Tibial artery (tissue), 4 donors: ENCODE measurements at regions not wholly inside any gene's neighbourhood (a gene's known extent, or its start where the extent isn't known, plus 50 kb on each side); places are given as distances from the start of the nearest gene placed in this dataset.

ENCODE experiments used
- DNase-seq, 2 donors: peaks; one replicate each; pipeline ENCODE4 v3.0.0-alpha.2; 2019
- H3K27ac ChIP-seq, 2 donors: fragments of 200-600 bp; sonication (generic) in 1 of 2; 1 replicate in 1 of 2; 2 replicates in 1 of 2; pipeline ENCODE4 v1.5.1; 2018 to 2019; ENCODE audit warnings: mild to moderate bottlenecking in 1 of 2
- H3K27me3 ChIP-seq, 2 donors: fragments of 200-600 bp; sonication (generic) in 1 of 2; one replicate each; pipeline versions ENCODE4 v1.5.1 to v1.6.0; 2016 to 2019
- H3K36me3 ChIP-seq, 3 donors: fragments of 200-600 bp; sonication (generic) in 2 of 3; one replicate each; pipeline ENCODE4 v1.5.1; 2016 to 2019; ENCODE audit warnings: mild to moderate bottlenecking in 2 of 3
- H3K4me1 ChIP-seq, 4 donors: fragments of 200-600 bp; sonication (generic) in 2 of 4; 1 replicate in 3 of 4; 2 replicates in 1 of 4; pipeline ENCODE4 v1.5.1; 2016 to 2019
- H3K4me3 ChIP-seq, 2 donors: fragments of 200-600 bp; sonication (generic) in 1 of 2; 1 replicate in 1 of 2; 2 replicates in 1 of 2; pipeline ENCODE4 v1.5.1; 2018 to 2019; ENCODE audit warnings: mild to moderate bottlenecking in 2 of 2
- H3K9me3 ChIP-seq, 3 donors: fragments of 200-600 bp; sonication (generic) in 1 of 3; one replicate each; pipeline ENCODE4 v1.5.1; 2016 to 2019
- CTCF ChIP-seq, 2 experiments: fragments of 200-600 bp in 1 of 2; fragments of 450-650 bp in 1 of 2; IDR thresholded peaks; one replicate each; pipeline ENCODE4 v1.5.1; 2017 to 2019; ENCODE audit warnings: antibody characterized with exemption in 2 of 2, mild to moderate bottlenecking in 1 of 2, moderate library complexity in 1 of 2
- intact Hi-C: fragments of 100-400 bp; cut with DNase I; formaldehyde crosslinking; loops from one replicate; pipeline ENCODE4 v1.15.0; 2023; ENCODE audit warnings: low total_unique reads

GRCh38 chr14:83744224-83744623 lies 1785.7 kb upstream of the FLRT2 start:
- no peak overlapping the region for H3K27ac ChIP-seq
- H3K4me3 ChIP-seq, result no peak overlapping the region
- no peaks in the 10 kb centered on the region for H3K36me3 ChIP-seq
- intact Hi-C loops, result no loop called here
- no peaks in the 10 kb centered on the region for H3K27me3 ChIP-seq
- H3K4me1 ChIP-seq, result no peaks in the 10 kb centered on the region
- no peaks in the 10 kb centered on the region for H3K9me3 ChIP-seq
- no peak for DNase-seq
- TF ChIP-seq CTCF (IDR thresholded peaks at IDR 0.05), result no peak

DNA sequence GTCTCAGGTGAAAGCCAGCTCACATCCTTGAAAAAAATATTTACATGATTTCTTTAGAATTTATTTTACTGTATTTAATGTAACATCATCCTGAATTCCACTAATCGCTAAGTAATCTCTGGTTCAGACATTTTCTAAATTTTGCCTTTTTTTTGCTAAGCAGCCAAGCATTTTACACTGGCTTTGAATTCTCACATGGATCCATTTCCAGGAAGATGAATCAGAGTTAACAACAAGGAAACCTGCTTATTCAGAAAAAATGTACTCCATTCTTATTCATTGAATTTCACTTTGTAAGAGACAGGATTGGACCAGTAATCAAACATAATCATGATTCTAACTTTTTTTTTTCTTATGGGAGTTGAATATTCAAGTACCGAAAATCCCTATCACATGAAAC lies 1785.1 kb upstream of the FLRT2 start:
- H3K4me3 ChIP-seq, result no peak overlapping the region
- TF ChIP-seq CTCF (IDR thresholded peaks at IDR 0.05), result no peak
- no peaks in the 10 kb centered on the region for H3K4me1 ChIP-seq
- H3K9me3 ChIP-seq, result no peaks in the 10 kb centered on the region
- no peak overlapping the region for H3K27ac ChIP-seq
- DNase-seq, result no peak
- no peaks in the 10 kb centered on the region for H3K36me3 ChIP-seq
- intact Hi-C loops, result no loop called here
- H3K27me3 ChIP-seq, result no peaks in the 10 kb centered on the region

GRCh38 chr14:83746336-83746735 lies 1783.6 kb upstream of the FLRT2 start:
- Histone ChIP-seq H3K27me3 (no peaks in the 10 kb centered on the region), H3K27ac (no peak overlapping the region), H3K36me3 (no peaks in the 10 kb centered on the region), H3K9me3 (no peaks in the 10 kb centered on the region), H3K4me1 (no peaks in the 10 kb centered on the region), H3K4me3 (no peak overlapping the region)
- no peak for DNase-seq
- intact Hi-C loops, result no loop called here
- no peak for TF ChIP-seq CTCF (IDR thresholded peaks at IDR 0.05)

DNA sequence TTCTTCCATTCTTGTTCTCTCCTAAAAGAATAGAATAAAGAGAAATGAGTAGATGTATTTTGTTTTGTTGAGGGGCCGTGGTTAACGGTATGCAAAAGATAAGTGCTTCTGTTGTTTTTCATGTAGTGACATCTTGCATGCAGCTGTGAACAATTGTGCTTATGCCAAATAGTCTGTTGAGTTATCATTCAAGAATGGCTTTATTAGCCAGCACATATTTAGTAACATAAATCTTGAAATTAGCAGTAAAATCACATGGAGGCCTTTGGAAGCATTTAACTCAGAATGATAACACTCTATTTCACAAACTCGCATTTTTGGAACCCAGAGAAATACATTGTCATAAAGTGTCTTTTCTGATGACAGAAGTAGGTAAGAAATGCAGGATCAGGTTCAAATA lies 1772.0 kb upstream of the FLRT2 start:
- Histone ChIP-seq H3K36me3 (no peaks in the 10 kb centered on the region), H3K4me3 (no peak overlapping the region), H3K27ac (no peak overlapping the region), H3K27me3 (no peaks in the 10 kb centered on the region), H3K4me1 (no peaks in the 10 kb centered on the region), H3K9me3 (no peaks in the 10 kb centered on the region)
- TF ChIP-seq CTCF (IDR thresholded peaks at IDR 0.05), result no peak
- DNase-seq, result no peak
- intact Hi-C loops, result no loop called here

DNA sequence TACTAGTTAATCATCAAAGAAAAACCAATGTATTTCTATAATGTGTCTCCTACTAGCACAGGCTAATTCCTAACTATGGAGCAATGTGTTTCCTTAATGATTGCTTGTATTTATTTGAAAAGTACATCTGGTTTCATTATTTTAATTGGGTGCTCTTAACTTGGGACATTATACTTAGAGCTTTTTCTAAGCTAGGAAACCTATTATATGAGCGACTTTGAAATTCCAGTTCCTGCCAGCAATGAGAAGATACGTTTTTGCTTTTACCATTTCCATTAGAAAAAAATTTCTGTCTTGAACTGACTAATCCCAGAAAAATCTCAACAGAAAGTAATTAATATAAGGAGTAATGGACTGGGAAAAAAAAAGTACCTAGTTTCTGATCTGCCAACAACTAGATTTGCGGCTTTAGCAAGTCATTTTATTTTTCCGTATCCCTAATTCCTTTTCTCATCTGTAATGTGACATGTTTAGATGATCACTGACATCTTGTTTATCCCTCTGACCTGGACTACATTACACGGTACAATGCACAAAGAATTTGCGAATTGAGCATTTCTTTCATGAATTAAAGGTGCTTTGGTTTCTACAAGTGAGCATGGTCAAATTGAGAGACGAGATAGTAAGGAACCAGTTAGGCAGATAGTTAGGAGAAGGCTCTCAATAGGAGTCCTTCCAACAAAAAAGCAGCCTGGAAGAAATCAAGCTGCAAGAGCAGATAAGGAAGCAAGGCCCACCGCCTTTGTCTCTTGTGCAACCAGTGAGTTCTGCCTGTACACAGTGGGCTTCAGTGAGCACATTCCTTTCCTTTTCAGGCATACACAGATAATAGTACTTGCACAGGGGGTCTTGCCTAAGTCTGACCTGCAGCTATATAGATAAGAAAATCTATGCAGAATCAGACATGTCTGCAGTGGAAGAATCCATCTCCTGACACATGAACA lies 1765.0 kb upstream of the FLRT2 start:
- TF ChIP-seq CTCF (IDR thresholded peaks at IDR 0.05), result no peak

More for the DNA sequence above, 1765.0 kb upstream of the FLRT2 start:
- Histone ChIP-seq H3K27ac (no peak overlapping the region), H3K4me3 (no peak overlapping the region), H3K9me3 (no peaks in the 10 kb centered on the region), H3K4me1 (no peaks in the 10 kb centered on the region), H3K36me3 (no peaks in the 10 kb centered on the region), H3K27me3 (no peaks in the 10 kb centered on the region)
- intact Hi-C loops, result no loop called here
- DNase-seq, result no peak
